Osteocyte (in vitro differentiated cells): ENCODE measurements at regions not wholly inside any gene's neighbourhood (a gene's known extent, or its start where the extent isn't known, plus 50 kb on each side); places are given as distances from the start of the nearest gene placed in this dataset.

Experiments used
- DNase-seq: peaks from one replicate; pipeline ENCODE4 v3.0.0; 2021; ENCODE audit warnings: mixed read lengths; ENCODE audit not compliant: unreplicated experiment; ENCODE audit errors: extremely low spot score
- H3K27ac Mint-ChIP-seq: one replicate; pipeline ENCODE4 v1.8.0; 2021; ENCODE audit warnings: mild to moderate bottlenecking, mixed read lengths; ENCODE audit not compliant: unreplicated experiment
- H3K27me3 Mint-ChIP-seq: one replicate; pipeline ENCODE4 v1.8.0; 2021; ENCODE audit warnings: mixed read lengths; ENCODE audit not compliant: unreplicated experiment
- H3K36me3 Mint-ChIP-seq: one replicate; pipeline ENCODE4 v1.8.0; 2021; ENCODE audit warnings: mixed read lengths; ENCODE audit not compliant: unreplicated experiment
- H3K4me1 Mint-ChIP-seq: one replicate; pipeline ENCODE4 v1.8.0; 2021; ENCODE audit warnings: mixed read lengths; ENCODE audit not compliant: unreplicated experiment
- H3K4me3 Mint-ChIP-seq: one replicate; pipeline ENCODE4 v1.8.0; 2021; ENCODE audit warnings: mild to moderate bottlenecking, moderate library complexity, mixed read lengths; ENCODE audit not compliant: unreplicated experiment
- H3K9me3 Mint-ChIP-seq: one replicate; pipeline ENCODE4 v1.8.0; 2021; ENCODE audit warnings: mixed read lengths; ENCODE audit not compliant: unreplicated experiment
- TF ChIP-seq, protein P1 (sequence below): fragments of 200-600 bp; sonication (generic); IDR thresholded peaks from 2 replicates; pipeline ENCODE4 v1.5.0; 2021; ENCODE audit warnings: antibody characterized with exemption, mild to moderate bottlenecking, moderate library complexity

GRCh38 chr12:91414636-91415035, 232.0 kb upstream of the DCN start:
- Mint-ChIP-seq H3K9me3 (no peaks in the 10 kb centered on the region), H3K36me3 (no peaks in the 10 kb centered on the region), H3K27me3 (no peaks in the 10 kb centered on the region), H3K4me1 (peaks cover 17% of the 10 kb centered on the region), H3K4me3 (no peak overlapping the region), H3K27ac (no peak overlapping the region)
- DNase-seq = no peak
- TF ChIP-seq, protein P1, sequence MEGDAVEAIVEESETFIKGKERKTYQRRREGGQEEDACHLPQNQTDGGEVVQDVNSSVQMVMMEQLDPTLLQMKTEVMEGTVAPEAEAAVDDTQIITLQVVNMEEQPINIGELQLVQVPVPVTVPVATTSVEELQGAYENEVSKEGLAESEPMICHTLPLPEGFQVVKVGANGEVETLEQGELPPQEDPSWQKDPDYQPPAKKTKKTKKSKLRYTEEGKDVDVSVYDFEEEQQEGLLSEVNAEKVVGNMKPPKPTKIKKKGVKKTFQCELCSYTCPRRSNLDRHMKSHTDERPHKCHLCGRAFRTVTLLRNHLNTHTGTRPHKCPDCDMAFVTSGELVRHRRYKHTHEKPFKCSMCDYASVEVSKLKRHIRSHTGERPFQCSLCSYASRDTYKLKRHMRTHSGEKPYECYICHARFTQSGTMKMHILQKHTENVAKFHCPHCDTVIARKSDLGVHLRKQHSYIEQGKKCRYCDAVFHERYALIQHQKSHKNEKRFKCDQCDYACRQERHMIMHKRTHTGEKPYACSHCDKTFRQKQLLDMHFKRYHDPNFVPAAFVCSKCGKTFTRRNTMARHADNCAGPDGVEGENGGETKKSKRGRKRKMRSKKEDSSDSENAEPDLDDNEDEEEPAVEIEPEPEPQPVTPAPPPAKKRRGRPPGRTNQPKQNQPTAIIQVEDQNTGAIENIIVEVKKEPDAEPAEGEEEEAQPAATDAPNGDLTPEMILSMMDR = no peak

DNA sequence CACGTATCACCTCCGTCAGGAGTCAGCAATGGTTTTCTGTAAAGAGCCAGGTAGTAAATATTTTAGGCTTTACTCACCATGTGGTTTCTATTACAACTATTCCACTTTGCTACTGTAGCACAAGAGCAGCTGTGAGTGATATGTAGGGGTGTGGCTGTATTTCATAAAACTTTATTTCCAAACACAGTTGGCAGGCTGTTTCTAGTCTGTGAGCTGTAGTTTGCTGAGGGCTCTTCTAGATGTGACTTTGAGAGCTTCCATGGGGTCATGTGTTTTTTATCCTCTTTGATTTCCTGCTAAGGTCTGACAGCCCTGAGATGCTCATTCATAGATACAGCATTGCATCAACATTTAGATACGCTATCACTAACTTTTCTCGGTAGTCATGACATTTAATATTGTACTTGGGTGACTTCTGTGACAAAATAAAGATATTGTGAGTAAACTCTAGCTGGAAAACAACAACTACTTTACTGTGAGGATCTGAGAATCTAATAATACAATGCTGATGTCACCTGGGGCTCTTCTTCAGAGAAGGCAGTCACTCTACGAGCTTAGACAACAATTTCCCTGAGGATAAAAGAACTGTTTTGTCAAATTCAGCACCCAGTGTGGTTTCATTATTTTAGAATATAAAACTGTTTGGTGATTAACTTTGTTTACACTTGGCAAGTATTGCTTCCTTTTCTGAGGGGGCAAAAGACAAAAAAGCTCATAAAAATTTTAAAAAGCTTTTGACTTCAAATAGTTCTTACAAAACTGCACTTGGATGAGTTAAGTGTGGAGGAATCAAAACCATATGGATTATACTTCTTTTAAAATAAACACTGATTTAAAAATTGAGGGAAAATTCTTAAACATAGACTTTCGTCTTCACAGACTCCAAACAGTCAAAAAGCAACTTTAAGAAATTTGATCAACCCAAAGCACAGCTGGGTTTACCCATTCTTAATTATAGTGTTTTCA, 231.2 kb upstream of the DCN start:
- Mint-ChIP-seq H3K27ac (no peak overlapping the region), H3K4me3 (no peak overlapping the region), H3K27me3 (no peaks in the 10 kb centered on the region), H3K9me3 (no peaks in the 10 kb centered on the region), H3K4me1 (peaks cover 15% of the 10 kb centered on the region), H3K36me3 (no peaks in the 10 kb centered on the region)
- TF ChIP-seq, protein P1 = no peak
- no peak for DNase-seq

DNA sequence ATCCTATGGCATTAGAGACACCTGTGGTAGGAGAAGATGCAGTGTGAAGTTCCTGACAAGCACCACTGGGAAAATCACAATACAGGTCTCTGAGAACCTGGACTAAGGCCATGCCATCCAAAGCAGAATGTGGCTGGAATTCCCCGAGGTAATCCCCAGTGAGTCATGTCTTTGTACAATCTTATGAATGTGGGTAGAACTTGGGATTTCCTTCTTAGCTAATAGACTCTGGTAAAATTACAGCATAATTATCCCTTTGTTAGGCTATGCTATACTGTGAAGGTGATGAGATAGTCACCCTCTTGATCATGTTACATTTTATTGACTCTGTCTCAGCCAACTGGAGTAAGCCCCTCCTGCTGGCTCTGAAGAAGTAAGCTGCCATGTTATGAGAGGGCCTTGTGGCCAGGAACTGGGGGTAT, 224.3 kb upstream of the DCN start:
- no peaks in the 10 kb centered on the region for H3K27me3 Mint-ChIP-seq
- TF ChIP-seq, protein P1 = no peak
- H3K27ac Mint-ChIP-seq = no peak overlapping the region
- no peak for DNase-seq
- H3K4me1 Mint-ChIP-seq = no peaks in the 10 kb centered on the region
- H3K36me3 Mint-ChIP-seq = no peaks in the 10 kb centered on the region
- H3K9me3 Mint-ChIP-seq = no peaks in the 10 kb centered on the region
- no peak overlapping the region for H3K4me3 Mint-ChIP-seq

DNA sequence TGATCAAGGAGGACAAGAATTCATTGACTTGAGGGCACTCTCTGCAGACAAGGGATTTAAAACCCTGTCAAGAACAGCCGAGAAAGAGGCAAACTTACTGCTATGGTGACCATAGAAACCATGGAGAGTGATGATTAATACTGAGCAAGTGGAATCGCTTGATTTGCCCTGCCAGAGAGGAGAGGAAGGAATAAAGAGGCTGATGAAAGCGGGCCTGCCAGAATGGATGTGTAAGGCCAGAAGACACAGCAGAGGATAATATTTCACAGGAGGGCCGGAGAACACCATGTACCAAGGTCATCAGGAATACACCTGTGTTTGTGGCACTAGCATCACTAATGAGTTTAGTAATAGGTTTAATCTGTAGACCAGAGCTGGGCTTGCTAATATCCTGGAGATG, 221.8 kb upstream of the DCN start:
- Mint-ChIP-seq H3K36me3 (no peaks in the 10 kb centered on the region), H3K27ac (no peak overlapping the region), H3K4me3 (no peak overlapping the region), H3K9me3 (no peaks in the 10 kb centered on the region), H3K27me3 (no peaks in the 10 kb centered on the region), H3K4me1 (peaks cover 15% of the 10 kb centered on the region)
- no peak for DNase-seq
- TF ChIP-seq, protein P1 = no peak

GRCh38 chr12:91401190-91401589, 218.6 kb upstream of the DCN start:
- H3K36me3 Mint-ChIP-seq = no peaks in the 10 kb centered on the region

More at GRCh38 chr12:91401190-91401589, 218.6 kb upstream of the DCN start:
- DNase-seq = no peak
- TF ChIP-seq, protein P1 = no peak
- peaks cover 15% of the 10 kb centered on the region for H3K4me1 Mint-ChIP-seq
- H3K27ac Mint-ChIP-seq = no peak overlapping the region
- H3K4me3 Mint-ChIP-seq = no peak overlapping the region
- H3K9me3 Mint-ChIP-seq = no peaks in the 10 kb centered on the region
- H3K27me3 Mint-ChIP-seq = no peaks in the 10 kb centered on the region
